Psoas muscle (tissue), 7 donors: ENCODE measurements at regions not wholly inside any gene's neighbourhood (a gene's known extent, or its start where the extent isn't known, plus 50 kb on each side); places are given as distances from the start of the nearest gene placed in this dataset.

Source experiments
- ATAC-seq, 4 donors: fragments of 200-7000 bp; cut with Tn5 transposase; one replicate each; pipeline ENCODE4 v1.9.1; 2020; ENCODE audit warnings: moderate library complexity in 3 of 4, mild to moderate bottlenecking in 2 of 4
- DNase-seq, 2 donors: peaks; one replicate each; pipeline ENCODE4 v3.0.0-alpha.2; 2020
- H3K27ac ChIP-seq: fragments of 200-600 bp; one replicate; pipeline ENCODE4 v1.8.0; 2022
- H3K27me3 ChIP-seq, 3 donors: fragments of 200-600 bp in 1 of 3; one replicate each; pipeline versions ENCODE4 v1.6.1 to v1.8.0; 2013 to 2022; ENCODE audit warnings: low read length in 2 of 3, mild to moderate bottlenecking in 2 of 3, moderate library complexity in 1 of 3; ENCODE audit not compliant: insufficient read depth in 3 of 3
- H3K36me3 ChIP-seq, 2 donors: fragments of 200-600 bp in 1 of 2; one replicate each; pipeline versions ENCODE4 v1.6.1 to v1.8.0; 2013 to 2022; ENCODE audit warnings: low read depth in 1 of 2, mild to moderate bottlenecking in 1 of 2, moderate library complexity in 1 of 2; ENCODE audit not compliant: insufficient read depth in 1 of 2
- H3K4me1 ChIP-seq: fragments of 200-600 bp; one replicate; pipeline ENCODE4 v1.8.0; 2022
- H3K4me3 ChIP-seq: fragments of 200-600 bp; one replicate; pipeline ENCODE4 v1.8.0; 2022; ENCODE audit warnings: mild to moderate bottlenecking
- H3K9me3 ChIP-seq: fragments of 200-600 bp; one replicate; pipeline ENCODE4 v1.8.0; 2022
- WGBS, 3 donors: extraction: QIAGEN DNeasy Blood & Tissue Kit; methylation state at CpG; one replicate each; pipeline versions ENCODE4 v1.1.6 to v1.1.7; 2013; 5-methylcytosine and 5-hydroxymethylcytosine counted together
- intact Hi-C, 2 donors: fragments of 100-400 bp; cut with DNase I; formaldehyde crosslinking; loops; one replicate each; pipeline versions ENCODE4 v1.11.0 to v1.14.2; 2022
- TF ChIP-seq, protein P1 (sequence below): fragments of 200-600 bp; IDR thresholded peaks from one replicate; pipeline ENCODE4 v1.8.0; 2022; ENCODE audit warnings: antibody characterized with exemption
- donor health status: healthy with polysubstance abuse.
- donor health status: DM: no; HTN: no; CAD: no; lungs with moderate emphysema.
- donor health status: Bipolar disorder and iron deficiency.
- donor health status: healthy.
- donor health status: DM: yes; HTN: yes; CAD: no.
- donor health status: DM: no; HTN: no; CAD: no.
- donor health status: DM: yes; HTN: yes; CAD: no.

DNA sequence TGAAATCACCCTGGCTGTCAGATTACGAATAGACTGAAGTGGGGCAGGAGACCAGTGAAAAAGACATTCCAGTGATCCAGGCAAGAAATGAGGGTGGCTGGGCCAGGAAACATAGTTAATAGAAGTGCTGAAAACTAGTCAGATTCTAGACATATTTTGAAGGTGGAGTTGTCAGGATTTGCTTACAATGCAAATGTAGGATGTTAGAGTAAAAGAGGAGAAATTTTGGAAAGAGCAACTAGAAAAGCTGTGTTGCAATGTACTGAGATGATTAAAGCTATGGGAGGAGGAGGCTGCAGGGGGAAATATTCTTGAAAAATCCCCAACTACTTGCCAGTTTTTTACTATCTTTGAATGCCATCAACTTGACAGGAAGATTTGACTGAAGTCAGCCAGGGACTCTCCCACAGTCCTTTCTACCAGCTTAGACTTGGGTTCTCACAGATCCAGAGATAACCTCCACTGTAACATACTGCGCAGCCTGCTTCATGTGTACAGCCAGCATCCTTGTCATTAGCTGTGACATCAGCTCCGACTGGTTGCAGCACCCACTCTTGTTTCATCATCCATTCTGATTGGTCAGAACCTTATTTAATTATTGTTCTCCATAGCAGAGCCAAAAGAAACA is 109.7 kb downstream of the TSEN15 start:
- Histone ChIP-seq H3K27ac (no peak overlapping the region), H3K4me3 (no peak overlapping the region), H3K36me3 (no peaks in the 10 kb centered on the region), H3K4me1 (no peaks in the 10 kb centered on the region), H3K27me3 (no peaks in the 10 kb centered on the region), H3K9me3 (peaks cover 4% of the 10 kb centered on the region)
- DNase-seq: peak in 1 of 2 donors; percentile 19
- 48 to 70% (median 51%) methylated on average over 3 of the region's 3 CpGs for WGBS, 3 donors
- TF ChIP-seq, protein P1, sequence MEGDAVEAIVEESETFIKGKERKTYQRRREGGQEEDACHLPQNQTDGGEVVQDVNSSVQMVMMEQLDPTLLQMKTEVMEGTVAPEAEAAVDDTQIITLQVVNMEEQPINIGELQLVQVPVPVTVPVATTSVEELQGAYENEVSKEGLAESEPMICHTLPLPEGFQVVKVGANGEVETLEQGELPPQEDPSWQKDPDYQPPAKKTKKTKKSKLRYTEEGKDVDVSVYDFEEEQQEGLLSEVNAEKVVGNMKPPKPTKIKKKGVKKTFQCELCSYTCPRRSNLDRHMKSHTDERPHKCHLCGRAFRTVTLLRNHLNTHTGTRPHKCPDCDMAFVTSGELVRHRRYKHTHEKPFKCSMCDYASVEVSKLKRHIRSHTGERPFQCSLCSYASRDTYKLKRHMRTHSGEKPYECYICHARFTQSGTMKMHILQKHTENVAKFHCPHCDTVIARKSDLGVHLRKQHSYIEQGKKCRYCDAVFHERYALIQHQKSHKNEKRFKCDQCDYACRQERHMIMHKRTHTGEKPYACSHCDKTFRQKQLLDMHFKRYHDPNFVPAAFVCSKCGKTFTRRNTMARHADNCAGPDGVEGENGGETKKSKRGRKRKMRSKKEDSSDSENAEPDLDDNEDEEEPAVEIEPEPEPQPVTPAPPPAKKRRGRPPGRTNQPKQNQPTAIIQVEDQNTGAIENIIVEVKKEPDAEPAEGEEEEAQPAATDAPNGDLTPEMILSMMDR: no peak
- ATAC-seq: peak in 3 of 4 donors; percentile 37 to 45 (median 38)
- intact Hi-C loops: no loop called here

DNA sequence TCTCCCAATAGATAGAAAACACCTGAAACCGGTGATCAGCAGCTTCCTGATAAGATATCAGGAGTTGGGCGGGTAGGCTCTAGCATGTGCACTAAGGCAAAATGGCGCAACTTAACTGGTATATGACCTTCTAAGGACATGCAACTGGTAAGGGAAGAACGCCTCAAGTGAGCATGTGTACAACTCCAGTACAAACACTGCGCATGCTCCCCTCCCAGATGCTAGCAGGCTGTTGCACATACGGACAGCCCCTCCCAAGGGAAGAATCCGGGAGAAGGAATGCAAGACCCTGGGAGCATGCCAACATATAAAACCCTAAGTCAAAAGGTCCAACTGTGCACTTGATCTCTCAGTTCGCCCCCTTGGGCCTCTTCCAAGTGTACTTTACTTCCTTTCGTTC is 110.8 kb downstream of the TSEN15 start:
- H3K4me3 ChIP-seq: no peak overlapping the region
- H3K9me3 ChIP-seq: peaks cover 4% of the 10 kb centered on the region
- DNase-seq (peak in 1 of 2 donors; percentile 12), ATAC-seq (no peak)
- H3K4me1 ChIP-seq: no peaks in the 10 kb centered on the region
- no peaks in the 10 kb centered on the region for H3K36me3 ChIP-seq
- no peak overlapping the region for H3K27ac ChIP-seq
- no peaks in the 10 kb centered on the region for H3K27me3 ChIP-seq
- intact Hi-C loops: no loop called here
- TF ChIP-seq, protein P1: no peak
- 52 to 59% (median 57%) methylated on average over 9 of the region's 9 CpGs for WGBS, 3 donors

DNA sequence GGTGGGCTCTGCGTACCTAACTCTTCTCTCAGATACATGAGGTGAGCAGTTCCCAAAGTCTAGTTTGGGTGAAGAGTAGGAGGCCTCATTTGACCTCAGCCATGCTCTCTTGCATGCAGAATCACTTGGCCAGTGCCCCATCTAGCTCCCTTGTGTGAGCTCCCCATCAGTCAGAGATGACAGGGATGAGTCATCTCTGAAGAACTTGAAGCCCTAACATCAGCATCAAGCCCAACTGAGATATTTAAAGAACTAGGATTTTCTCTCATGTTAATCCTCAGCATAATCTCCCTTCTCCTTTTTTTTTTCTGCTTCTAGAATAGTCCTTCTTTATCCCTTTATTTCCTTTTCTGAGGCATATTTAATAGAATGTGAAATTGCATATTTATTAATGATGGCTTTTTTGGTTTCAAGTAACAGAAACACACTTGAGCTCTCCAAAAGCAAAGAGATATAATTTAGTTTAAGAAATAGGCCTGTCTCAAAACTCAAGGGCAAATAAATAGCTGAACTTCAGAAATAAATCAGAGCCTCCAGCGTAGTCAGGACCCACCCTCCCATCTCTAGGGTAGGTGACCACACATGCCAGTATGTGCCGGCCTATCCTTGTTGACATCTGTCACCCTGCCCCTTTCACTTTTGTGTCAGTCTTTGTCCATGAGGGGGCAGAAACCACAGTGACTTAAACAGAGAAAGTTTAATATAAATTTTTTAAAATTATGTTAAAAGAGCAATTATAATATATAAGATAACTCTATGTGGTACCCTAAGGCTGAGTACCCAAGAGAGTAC is 112.3 kb downstream of the TSEN15 start:
- Histone ChIP-seq H3K4me3 (no peak overlapping the region), H3K27me3 (no peaks in the 10 kb centered on the region), H3K36me3 (no peaks in the 10 kb centered on the region), H3K4me1 (no peaks in the 10 kb centered on the region), H3K9me3 (peaks cover 4% of the 10 kb centered on the region), H3K27ac (no peak overlapping the region)
- ATAC-seq (peak in 3 of 4 donors; percentile 46 to 77 (median 64)), DNase-seq (peak in 1 of 2 donors; percentile 29)
- intact Hi-C loops: no loop called here
- TF ChIP-seq, protein P1: no peak
- WGBS, 3 donors: 80 to 90% (median 83%) methylated on average over 3 of the region's 3 CpGs

DNA sequence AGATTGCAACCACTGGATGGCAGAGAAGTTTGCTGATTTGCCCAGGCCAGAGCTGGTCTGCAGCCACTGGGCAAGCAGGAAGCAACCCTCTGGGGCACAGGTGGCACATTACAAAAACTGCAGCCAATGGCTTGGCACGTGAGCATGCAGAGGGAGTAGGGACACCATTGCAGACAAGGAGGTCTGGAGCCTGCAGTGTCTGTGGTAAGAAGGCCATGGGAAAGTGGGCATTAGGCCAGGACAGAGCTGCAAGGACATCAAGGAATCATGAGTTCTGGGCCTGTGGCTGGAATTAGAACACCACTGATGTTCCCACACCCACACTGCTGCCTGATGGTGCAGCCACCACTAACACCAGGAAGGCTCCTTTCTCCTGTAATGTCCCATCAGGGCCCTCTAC is 113.0 kb downstream of the TSEN15 start:
- H3K36me3 ChIP-seq: no peaks in the 10 kb centered on the region
- ATAC-seq: no peak
- DNase-seq: no peak
- intact Hi-C loops: no loop called here
- no peaks in the 10 kb centered on the region for H3K27me3 ChIP-seq
- H3K27ac ChIP-seq: no peak overlapping the region
- no peak overlapping the region for H3K4me3 ChIP-seq
- 45 to 56% (median 48%) methylated on average over 1 of the region's 1 CpG for WGBS, 3 donors
- TF ChIP-seq, protein P1: no peak
- H3K4me1 ChIP-seq: no peaks in the 10 kb centered on the region
- peaks cover 4% of the 10 kb centered on the region for H3K9me3 ChIP-seq
